CD4-positive, alpha-beta T cell treated with Interferon alpha-2 for 1 hour (primary cell): ENCODE measurements at regions not wholly inside any gene's neighbourhood (a gene's known extent, or its start where the extent isn't known, plus 50 kb on each side); places are given as distances from the start of the nearest gene placed in this dataset.

ENCODE experiments used
- DNase-seq, 2 donors: peaks; one replicate each; pipeline ENCODE4 v3.0.0-alpha.2; 2020 to 2022

DNA sequence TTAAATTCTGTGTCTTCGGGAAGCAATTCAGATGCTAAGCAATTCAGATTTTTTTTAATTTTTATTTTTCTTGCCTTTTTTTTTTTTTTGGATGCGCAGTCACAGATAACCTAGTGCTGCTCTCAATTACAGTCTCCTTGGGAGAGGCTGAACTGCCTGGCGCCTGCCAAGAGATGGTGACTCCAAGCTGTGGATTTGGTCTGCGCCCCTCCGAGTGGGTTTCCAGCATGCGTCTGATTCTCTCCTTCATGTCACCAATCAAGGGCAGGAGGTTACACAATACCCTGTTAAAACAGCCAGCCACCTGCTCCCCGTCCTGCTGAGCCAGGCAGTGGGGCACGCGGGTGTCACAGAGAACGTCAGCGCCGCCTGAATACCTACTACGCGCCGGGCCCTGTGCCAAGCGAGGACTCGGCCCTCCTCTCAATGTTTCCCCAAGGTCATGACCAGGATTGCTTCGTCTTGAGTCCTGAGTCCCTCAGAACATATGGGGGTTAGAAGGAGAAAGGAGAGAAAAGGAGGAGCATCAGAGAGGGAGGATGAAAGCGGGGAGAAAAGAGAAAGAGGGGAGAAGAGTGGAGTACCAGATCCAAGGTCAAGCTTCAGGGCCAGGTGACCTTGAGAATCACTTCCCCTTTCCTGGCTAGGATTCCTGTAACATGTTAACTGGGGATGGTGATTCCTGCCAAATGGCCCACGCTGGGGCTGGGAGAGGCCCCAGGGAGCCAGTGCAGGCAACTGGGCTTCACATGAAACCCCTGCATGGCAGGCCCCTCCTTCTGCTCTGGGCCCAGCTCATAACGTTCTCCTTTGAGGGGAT is 213.6 kb downstream of the URI1 start:
- no peak for DNase-seq

DNA sequence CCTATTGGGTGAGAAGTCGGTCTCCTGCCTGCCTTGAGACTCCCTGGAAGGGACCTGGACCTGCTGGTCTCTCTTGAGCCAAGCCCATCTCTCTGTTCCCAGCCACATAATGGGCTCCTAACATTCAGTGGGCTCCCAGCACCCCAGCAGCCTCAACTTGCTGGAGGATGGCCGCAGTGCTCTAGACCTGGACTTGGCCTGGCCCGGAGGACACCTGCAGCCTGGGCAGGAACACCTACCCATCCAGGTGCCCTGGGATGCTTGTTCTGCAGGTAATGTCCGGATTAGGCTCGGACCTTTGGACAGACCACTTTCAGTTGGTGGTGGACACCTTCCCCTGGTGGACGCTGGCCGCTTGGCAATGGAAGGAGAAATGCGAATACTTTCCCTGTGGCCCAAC is 214.6 kb downstream of the URI1 start:
- no peak for DNase-seq

DNA sequence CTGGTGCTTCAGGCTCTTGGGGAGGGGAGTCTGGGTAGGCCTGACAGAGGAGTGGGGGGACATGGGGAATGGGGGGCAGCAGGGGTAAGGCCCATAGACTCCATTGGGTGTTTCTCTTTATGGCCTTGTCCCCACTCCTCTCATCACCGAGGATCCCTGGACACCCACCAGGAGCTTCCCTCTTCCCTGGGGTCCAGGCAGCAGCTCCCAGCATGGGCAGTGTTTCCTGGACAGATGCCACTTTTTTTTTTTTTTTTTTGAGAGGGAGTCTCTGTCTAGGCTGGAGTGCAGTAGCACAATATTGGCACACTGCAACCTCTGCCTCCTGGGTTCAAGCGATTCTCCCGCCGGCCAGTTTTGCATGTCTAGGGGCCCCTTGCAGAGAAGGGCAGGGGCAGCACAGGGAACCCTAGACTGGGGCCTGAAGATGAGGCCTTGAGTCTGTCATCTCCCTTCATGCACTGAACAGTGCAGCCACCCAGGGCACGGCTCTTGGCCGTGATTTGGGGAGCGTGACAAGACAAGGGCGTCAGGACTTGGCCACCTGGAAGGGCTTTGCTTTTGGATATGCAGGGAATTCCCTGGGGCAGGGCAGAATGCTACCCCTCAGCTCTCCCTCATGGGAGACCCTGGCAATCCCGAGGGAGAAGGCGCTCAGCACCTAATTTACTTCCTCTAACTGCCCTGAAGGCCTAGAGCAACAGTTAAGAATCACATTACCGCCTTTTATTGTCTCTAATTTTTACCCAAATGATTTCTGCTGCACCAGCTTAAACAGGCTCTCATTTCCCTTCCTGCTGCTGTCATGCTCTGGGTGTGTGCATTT is 213.9 kb upstream of the ZNF536 start:
- DNase-seq = no peak

DNA sequence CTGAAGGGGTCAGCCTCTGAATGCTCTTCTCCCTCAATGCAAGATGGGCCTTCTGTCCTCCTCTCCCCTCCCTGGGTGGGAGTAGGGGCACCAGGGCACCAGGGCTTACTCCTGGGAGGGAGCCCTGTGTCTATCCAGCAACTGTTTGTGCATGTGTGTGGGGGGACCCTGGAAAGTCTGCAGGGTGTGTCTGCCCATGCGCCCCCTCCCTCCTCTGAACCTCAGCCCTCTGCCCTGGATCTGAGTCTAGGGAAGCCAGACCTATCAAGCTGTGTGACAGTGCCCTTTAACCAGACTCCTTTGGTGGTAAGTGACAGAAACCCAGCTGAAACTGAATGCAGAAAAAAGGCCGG is 213.3 kb upstream of the ZNF536 start:
- DNase-seq = no peak

DNA sequence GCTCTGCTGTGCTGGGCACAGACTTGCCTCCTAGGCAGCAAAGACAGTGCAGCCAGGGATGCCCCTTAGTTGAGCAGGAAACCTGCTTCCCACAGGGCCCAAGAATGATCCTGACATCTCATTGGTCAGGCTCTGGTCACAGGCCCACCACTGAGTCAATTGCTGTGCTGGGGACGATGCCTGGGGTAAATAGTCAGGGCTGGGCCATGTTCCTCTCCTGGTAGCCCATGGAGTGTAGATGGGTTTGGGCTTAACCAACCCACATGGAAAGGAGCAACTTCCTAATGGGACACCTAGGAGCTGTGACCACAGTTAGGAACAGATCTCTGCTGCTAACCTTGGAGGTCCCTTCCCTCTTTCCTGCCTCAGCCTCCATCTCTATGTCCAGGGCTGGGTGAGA is 212.5 kb upstream of the ZNF536 start:
- DNase-seq = no peak

DNA sequence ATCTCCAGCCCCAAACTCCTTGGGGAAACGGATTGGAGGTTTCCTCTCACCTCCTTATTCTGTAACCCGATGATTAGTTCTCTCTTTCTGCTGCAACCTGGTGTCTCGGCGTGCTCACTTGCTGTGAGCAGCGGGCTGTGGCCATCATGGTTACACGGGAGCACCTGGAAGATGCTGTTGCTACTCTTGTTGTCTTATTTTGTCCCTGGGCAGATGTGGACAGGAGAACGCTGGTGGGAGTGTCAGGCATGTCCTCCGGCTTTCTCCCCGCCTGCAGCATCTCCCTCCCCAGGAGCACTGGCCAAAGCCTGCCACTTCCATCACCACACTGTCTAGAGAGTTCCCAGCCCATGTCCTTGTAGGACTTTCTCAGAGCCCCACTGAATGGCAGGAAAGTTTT is 211.8 kb upstream of the ZNF536 start:
- DNase-seq = no peak

DNA sequence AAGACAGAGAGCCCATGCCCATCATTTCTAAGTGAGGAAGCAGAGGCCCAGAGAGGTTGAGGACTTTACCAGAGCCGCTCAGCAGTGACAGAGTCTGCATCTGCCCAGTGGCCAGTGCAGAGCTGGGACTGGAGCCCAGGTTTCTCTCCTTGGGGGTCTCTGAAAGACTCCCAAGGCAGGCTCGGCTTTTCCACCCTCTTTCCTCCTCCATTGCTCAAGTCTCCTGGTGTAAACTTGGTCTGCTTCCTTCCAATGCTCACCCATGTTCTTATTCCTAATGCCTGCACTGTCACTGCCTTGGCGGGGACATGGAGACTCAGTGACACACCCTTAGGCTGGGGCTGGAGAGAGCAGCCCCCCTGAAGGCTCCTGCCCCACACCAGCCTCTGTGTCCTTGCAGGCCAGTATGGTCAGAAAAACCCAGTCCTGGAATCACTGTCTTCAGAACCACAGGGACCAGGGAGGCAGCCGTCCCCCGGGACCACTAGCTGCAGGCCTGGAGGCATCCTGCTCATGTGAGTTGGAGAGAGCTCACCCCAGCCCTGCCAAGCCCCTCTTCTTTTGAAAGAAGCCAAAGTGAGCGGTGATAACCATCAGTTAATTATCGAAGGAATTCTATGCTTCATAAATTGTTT is 211.0 kb upstream of the ZNF536 start:
- no peak for DNase-seq

DNA sequence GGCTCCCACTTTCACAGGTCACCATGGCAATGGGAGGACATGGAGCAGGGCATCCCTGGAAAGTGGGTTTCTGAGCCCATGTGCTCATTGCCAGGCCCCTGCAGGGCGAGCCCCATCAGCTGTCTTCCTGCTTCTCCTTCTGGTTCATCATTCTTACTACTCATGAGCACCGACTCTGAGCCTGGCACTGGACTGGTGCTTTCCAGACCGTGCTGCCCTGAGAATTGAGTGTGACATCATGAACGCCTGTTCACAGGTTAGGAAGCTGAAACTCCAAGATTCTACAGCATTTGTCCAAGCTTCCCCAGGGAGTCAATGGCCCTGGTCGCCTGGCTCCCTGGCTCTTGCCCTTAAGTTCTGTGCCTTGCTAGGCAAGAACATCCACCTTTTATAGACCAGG is 210.4 kb upstream of the ZNF536 start:
- no peak for DNase-seq

DNA sequence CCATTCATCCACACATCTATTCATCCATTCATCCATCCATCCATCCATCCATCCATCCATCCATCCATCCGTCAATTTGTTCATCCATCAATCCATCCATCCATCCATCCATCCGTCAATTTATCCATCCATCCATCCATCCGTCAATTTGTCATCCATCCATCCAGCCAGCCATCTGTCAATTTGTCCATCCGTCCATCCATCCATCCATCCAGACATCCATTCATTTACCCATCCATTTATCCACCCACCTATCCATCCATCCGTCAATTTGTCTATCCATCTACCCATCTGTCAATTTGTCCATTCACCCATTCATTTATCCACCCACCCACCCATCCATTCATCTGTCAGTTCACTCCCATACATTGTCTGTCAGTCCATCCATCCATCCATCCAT is 209.5 kb upstream of the ZNF536 start:
- DNase-seq = no peak

DNA sequence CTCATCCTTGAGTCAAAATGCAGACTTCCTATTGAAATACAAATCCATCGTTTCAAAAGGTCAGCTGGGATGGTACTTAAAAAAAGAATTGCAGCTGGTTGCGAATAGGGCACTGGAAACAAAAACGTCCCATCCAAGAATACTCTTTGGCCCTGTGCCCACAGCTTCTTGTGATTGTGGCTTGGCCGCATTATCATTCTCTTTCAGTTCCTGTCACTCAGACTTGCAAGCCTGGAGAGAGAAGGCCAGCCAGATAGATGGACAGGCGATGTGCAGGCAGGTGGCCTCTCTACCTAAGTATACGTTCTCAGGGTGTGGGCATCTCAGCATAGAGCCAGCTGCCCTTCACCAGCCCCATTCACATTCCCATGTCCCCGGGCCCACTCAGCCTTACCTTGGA is 208.5 kb upstream of the ZNF536 start:
- no peak for DNase-seq

DNA sequence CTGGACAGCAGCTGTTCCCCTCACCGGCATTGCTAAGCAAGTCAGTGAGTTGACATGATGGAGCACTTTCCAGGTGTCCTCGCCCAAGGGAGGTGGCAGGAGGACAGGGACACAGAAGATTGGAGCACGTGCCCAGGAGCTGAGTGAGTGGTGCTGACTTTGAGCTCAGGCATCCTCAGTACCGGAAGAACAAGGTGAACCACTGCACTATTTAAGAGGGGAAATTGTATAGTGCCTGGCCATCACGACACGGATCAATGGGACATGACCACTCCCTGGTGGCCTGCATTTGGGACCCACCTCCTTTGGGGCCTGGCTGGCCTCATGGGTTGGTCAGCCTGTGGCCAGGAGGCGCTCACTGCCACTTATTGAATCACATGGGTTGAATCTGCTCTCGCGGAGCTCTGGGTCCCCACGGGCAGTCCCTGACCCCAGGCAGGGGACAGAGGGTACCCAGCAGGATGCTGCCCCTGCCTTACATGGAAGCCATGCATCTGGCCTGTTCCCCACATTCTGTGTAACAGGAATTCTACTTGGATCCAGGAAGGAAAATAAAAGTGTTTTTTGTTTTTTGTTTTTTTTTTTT is 206.9 kb upstream of the ZNF536 start:
- DNase-seq = no peak

DNA sequence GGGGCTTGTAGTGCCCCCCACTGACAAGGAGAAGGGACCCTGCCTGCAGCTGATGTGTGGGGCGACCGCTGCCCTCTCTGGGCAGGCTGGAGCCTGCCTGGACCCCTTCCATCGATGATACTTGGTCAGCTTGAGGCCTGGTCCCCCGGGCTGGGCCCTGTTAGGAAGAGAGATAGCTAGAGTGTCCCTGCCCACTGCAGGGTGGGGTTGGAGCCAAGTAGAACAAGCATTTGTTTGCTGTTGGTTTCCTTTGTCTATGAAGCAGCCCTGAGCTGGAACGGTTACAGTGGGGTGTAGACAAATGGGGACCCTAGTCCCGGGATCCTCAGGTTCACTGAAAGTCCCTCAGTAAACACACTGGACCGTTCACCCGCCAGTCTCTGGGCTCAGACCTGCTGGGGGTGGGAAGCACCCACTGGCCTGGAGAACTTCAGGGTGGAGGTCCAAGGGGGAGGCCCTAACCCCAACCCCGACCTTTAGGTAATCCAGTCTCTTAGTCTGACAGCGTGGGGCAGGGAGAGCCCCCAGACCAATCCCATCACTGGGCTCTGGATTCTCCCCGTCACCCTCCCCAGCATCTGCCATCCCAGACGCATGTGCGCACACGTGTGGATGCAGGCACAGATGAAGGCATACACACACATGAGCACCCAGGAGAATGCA is 204.8 kb upstream of the ZNF536 start:
- no peak for DNase-seq

DNA sequence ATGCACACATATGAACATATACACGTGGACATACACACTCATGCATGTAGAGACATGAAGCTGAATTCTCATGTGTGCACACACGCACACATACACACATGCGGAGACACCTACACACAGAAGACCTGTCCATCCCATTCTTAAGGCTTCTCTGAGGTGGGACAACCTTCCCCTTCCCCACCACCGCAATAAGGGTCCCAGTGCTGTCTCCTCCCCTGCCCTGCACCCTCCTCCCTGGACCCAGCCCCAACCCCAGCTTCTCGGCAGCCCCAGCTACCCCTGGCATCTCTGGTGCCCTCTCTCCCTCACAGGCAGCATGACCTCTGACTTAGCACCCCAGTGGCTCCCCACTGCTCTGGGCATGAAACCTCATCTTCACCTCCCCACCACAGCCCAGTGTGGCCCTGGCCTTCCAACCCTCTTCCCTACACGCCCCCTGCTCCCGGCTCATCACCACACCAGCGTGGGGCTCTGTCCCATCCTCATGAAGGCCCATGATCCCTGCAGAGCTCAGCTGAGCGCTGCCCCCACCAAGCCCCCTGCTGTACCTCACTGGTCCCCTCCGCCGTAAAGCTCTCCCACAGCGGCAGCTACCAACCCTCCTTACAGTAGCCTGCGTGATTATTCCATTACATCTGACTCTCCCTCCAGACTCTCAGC is 204.1 kb upstream of the ZNF536 start:
- DNase-seq = no peak

DNA sequence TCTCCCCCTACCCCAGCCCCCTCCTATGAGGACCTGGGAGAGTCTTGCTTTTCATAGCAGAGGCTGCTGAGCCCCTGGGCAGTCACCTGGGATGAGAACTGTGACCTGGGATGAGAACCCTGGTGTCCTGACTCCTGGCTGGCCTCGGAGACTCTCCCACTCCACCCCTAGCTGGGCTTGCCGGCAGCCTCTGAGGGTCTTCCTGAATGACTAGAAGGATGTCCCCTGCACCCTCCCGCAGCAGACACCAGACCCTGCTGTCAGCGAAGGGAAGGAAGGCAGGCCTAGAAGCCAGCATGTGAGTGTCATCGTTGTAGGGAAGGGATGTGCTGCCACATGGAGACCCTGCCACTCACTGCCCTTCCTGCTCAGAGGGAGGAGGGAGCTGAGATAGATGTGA is 203.4 kb upstream of the ZNF536 start:
- DNase-seq = no peak

DNA sequence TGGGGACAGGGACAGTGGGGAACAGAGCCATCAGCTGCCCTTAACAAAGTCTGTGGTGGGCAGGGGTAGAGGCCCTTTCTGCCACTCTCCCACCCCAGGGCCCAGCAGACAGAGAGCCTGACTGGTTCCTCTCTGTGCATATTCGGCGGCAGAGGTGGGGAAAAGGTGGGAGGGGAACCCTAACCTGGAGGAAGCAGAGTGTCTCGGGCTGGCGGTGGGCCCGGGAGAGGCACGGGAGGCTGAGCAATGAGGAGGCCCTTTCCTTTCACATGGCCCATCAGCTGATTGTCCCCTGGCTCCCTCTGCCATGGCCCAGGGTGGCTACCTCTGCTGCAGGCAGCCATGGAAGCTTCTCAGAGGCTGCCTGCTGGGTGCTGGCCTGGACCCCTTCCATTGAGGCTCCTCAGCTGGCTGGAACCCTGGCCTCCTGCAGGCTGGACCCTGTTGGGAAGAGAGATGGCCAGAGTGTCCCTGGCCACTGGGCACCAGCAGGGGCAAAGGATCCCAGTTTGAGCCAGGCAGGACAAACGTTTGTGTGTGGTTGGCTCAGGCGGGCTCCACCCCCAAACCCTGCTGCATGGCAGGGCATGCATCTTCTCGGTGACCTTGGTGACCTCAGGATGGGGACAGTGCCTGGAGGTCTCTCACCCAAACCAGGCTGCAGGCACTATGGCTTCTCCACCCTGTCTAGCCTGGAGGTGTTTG is 202.8 kb upstream of the ZNF536 start:
- no peak for DNase-seq

DNA sequence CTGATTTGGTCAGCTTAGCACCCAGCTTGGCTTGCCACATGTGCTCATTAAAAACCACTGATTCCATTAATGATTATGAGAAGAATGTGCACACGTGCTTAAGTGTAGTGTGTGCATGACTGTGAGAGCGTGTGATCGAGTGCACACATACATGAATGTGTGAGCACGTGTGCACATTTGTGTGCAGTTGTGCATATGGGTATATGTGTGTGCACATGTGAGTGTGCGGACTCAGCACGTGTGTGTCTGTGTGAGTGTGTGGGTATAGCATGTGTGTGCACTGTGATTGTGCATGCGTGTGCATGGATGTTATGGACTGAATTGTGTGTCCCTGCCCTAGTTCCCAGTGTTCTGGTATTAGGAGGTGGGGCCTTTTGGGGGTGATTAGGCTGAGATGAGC is 202.1 kb upstream of the ZNF536 start:
- no peak for DNase-seq

DNA sequence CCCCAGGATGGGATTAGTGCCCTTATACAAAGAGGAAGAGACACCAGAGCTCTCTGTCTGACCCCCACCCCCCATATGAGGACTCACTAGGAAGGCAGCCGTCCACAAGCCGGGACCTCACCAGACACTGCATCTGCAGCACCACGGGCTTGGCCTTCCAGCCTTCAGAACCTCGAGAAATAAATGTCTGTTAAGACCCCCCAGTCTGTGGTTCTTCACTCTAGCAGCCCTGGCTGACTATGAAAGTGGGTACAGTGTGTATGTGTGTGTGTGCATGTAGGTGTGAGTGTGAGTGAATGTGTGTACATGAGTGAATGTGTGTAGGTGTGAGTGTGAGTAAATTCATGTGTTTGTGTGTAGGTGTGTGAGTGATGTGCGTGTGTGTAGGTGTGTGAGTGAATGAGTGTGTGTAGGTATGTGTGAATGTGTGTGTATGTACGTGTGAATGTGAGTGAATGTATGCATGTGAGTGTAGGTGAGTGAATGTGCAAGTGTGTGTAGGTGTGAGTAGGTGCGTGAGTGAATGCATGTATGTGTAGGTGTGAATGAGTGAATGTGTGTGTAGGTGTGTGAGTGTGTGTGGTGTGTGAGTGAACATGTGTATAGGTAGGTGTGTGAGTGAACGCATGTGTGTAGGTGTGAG is 201.6 kb upstream of the ZNF536 start:
- DNase-seq = no peak

DNA sequence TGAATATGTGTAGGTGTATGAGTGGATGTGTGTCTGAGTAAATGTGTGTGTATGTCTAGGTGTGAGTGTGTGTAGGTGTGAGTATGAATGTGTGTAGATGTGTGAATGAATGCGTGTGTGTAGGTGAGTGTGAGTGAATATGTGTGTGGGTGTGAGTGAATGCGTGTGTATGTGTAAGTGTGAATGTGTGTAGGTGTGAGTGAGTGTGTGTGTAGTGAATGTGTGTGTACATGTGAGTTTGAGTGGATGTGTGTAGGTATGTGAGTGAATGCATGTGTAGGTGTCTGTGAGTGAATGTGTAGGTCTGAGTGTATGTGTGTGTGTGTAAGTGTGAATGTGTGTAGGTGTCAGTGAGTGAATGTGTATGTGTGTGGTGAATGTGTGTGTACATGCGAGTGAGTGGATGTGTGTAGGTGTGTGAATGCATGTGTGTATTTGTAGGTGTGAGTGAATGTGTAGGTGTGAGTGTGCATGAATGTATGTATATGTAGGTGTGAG is 201.0 kb upstream of the ZNF536 start:
- DNase-seq = no peak

DNA sequence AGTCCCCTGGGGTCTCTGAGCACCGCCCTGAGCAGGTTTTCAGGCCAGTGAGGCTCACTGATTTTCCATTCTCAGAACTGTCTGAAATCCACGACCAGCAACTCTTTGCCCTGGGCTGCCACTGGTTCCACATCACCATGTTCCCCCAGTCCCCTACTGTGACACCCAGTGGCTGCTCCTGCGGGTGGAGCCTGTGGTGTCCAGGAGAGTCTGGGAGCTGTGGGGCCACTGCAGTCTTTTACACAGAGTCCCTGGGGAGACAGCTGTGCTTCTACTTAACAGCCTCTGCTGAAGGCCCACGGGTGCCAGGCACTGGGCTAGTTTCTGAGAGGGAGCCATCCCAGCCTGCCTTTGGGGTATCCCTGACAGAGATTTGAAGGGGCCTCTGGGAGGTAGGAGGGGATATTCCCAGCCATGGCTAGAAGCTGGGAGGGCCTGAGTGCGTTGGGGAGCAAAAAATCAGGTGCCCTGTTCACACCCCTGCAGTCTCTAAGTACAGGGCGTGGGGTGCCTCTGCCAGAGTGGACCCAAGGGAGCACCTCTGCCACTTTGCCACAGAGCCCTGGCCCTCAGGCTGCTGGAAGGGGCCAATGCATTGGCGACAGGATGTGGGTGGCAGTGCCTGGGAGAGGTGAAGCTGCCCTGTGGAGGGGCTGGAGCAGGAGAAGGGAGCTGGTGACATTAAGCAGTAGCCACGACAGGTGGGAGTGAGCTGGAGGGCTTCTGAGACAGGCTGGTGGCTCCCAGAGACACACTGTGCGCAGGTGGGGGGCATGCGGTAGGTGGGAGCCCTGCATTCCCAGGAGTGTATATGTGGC is 200.2 kb upstream of the ZNF536 start:
- DNase-seq = no peak

DNA sequence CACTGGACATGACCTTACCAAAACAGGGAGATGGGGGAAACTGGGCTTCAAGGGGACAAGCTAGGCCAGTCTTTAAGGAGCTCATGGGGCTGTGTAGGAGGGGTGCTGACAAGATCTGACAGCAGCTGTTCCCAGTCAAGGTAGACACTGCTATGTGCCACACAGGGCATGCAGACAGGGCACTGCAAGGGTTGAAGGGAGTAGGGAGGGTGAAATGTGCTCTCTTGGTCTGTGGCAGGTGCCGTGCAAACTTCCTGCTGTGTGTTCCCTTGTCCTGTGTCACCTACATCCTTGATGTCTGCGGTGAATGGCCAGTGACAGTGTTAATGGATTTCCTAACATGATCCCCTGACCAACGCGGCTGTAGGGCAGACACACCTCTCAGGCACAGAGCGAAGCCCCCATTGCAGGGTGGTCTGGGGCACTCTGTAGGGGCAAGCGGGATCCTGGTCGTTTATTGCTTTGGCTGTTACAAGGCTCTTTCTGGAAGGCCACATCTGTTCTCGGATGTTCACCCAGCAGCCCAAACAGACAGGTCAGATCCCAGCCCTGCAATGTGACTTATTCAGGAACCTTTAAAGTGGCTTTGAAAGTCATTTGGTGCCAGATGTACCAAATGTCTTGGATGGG is 199.5 kb upstream of the ZNF536 start:
- DNase-seq = no peak
